ENCODE measurements at regions not wholly inside any gene's neighbourhood (a gene's known extent, or its start where the extent isn't known, plus 50 kb on each side); places are given as distances from the start of the nearest gene placed in this dataset.
"Not testable (repeated sequence)": the region's sequence is repeated elsewhere in the genome, so short reads cannot be mapped to it uniquely, and the experiment has no call there.

DNA sequence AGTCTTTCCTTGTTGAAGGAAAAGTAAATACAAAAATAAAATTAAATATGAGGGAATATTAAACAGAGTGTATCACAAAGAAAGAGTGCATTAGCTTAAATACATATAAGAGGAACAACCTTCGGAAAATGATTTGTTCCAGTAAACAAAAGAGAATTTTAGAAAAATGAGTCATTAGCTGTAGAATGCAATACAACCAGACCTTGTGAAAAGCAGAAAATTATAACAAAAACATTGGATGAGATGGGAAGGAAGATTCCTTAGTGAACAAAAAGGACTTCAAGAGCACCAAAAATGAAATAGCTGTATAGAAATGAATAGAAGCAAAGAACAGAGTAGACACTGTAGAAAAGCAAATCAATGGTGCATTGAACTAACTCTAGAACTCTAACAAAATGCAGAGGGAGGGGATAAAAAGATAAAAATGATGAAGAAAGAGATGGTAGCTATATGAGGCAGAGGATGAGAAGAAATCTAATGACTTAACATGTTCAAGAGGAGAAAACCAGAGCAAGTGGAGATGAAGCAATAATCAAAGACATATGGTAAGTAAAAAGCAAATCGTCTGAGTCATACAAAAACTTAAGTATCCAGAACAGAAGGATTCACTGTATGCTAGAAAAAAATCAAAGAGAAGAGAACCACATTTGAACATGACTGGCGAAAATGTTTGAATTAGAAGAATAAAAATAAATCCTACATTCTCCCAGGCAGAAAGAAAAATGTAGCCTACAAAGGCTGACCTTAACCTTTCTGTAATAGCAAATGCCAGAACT, 190.5 kb downstream of the TMEM26 start:
- DNase-seq, result no peak

DNA sequence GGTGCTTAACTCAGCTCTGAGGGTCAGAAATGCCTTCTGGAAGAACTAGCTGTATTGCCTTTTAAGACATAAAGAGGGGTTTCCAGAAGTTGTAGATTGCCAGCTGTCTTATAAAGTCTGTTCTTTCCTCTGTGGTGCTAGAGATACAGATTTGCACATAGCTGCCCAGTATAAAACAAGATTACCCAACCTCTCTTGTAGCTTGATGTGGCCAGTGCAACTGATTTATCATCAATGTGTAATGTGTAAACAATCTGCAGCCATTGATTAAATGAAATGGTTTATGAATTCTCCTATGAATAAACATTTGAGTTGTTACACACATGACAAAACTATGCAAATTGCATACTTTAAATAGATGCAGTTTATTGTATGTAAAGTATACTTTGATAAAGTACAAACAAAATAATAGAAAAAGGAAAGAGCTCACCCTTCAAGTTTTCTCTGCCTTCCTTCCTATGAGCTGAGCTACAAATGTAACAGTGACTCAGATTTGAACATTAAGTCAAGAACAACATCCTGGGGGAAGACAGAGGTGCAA, 195.2 kb downstream of the TMEM26 start:
- DNase-seq, result no peak

DNA sequence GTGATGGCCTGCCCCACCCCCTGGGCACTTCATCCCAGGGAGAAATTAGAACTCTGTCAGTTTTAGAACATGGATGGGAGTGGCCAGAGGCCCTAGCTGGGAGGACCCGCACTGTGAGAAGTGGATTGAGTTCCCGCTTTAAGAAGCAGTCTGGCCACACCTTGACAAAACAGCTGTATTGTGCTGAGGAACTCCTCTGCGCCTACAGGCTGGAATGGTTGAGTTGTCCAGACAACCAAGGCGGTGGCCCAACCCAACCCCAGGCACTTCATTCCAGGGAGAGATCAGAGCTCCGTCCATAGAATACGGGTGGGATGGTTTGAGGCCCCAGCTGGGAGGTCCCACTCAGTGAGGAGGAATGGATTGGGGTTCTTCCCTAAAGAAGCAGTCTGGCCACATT, 196.0 kb downstream of the TMEM26 start:
- no peak for DNase-seq

DNA sequence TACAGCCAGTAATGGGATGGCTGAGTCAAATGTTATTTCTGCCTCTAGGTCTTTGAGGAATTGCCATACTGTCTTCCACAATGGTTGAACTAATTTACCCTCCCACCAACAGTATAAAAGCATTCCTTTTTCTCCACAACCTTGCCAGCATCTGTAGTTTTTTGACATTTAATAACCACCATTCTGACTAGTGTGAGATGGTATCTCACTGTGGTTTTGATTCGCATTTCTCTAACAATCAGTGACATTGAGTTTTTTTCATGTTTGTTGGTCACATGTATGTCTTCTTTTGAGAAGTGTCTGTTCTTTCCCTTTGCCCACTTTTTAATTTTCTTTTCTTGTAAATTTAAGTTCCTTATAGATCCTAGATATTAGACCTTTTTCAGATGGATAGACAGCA, 200.9 kb downstream of the TMEM26 start:
- not testable (repeated sequence) for DNase-seq

DNA sequence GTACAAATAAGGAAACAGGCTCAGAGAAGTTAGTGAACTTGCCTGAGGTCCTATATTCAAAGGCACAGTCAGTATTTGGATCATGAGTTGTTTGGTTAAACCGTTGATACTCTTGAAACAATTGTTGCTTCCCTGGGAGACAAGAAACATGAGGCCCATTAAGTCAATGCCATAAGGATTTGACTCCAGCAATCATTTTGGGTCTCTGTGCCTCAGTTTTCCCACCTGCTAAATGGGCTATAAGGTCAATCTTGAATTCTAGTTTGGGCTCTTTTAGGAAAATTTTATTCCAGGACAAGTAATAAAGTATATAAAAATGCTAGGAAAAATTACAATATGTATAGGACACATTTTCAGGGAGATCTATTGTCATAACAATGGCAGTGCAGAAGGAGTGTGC, 202.1 kb downstream of the TMEM26 start:
- DNase-seq, result no peak

DNA sequence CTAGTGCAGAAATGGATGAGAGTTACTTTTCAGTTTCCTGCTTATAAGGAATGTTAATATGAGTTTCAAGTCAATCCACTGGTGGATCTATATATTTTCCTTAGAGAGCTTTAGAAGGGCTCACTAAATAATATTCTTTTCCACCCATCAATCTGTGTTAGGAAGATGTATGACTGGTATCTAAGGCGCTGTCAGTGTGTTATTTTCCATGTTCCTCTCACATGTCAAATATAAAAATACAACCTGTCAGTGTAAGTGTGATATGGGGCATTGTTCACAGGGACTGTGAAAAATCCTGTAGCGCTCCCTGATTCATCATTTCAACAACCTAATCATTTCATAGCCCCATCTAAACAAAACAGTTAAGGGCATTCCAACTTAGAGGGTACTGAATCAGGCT, 203.1 kb downstream of the TMEM26 start:
- no peak for DNase-seq

DNA sequence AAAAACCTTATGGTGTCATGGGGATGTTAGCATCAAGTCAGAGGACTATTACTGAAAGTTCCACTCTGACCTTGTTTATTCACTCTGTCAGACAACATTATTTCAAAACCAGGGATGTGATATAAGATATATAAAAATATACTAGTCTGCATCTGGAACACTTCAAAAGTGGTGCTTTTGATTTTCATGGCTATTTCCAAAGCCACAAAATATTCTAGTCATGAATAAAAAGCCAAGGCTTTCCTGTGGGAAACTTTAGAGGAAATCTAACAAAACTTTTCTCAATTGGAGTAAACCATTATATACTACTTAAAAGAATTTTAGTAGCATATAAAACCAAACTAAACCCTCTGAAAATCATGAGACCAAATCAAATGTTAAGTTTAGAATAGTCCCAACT, 205.2 kb downstream of the TMEM26 start:
- no peak for DNase-seq

DNA sequence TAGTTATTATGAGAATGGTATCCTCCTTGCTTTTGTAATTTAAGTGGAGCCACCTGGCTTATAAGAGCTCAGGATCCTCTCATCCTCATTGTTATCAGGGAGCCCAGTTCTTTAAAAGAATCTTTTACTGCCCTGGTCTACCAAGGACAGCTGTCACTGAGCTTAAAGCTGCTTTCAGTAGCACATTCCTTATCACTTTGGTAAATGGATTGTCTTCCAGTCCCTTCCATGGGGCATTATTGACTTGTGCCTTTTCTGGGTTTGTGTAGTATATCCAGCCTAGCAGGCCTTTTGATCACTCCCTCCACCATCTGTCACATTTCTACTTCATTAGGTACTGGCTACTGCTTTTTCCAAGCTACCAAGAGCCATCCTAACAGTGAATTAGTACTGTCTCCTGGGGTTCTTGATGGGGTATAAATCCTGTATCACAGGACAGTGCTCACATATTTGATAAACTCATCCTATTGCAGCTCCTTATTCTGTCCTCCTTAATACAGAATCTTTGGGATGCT, 208.9 kb downstream of the TMEM26 start:
- no peak for DNase-seq

DNA sequence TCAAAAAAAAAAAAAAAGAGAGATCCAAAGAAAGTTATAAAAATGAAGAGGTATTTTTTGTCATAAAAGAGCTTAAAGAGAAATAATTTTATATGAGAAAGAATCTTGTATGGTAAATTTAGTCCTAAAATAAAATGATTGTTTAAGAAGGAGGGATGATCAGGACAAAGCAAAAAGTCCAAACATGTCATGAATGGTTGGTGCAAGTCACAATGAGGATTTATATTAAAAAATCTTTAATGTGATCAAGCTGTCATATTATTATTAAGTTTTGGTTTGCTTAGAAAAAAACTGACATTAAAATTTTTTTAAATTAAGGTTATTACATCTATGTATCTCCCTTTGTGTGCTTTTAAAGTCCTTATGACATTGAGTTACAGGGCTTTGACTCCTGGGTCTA, 220.4 kb downstream of the TMEM26 start:
- DNase-seq, result no peak

DNA sequence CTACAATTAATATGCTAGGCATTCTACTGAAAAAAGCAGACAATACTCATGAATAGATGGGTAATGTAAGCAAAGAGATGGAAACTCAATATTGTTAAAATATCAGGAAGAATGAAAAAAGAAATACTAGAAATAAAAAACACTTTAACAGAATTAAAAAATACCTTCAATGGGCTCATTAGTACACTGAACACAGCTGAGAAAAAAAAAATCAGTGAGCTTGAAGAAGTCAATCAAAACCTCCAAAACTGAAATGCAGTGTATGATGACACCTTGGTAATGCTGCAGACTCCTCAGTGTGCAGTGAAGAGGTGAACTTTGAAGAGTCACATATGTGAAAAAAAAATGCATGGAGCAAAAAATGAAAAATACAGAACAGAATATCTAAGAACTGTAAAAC, 227.2 kb downstream of the TMEM26 start:
- DNase-seq, result no peak

DNA sequence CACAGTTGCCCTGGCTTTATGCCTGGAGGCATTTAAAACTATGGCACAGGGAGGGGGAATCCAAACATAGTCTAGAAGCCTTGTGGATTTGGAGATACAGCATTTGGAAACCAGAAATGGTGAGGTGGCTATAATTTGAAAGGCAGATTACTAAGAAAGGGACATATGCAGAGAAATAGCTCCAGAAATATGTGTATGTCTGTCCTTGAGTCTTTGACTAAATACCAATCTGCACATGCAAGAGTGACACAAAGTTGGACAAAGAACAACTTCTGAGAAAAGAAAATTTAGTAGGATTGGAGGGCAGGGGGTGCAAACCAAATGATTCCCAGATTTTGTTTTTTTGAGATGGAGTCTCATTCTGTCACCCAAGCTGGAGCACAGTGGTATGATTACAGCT, 229.6 kb downstream of the TMEM26 start:
- DNase-seq, result no peak

DNA sequence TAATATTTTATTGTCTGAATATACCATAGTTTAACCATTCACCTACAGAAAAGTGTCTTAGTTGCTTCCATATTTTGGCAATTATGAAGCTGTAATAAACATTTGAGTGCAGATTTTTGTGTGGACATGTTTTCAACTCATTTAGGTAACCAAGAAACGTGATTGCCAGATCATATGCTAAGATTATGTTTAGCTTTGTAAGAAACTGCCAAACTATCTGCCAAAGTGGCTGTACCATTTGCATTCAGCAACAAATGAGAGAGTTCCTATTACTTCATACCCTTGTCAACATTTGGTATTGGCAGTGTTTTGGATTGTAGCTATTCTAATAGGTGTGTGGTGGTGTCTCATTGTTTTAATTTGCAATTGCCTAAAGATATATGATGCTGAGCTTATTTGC, 233.5 kb downstream of the TMEM26 start:
- DNase-seq, result no peak

DNA sequence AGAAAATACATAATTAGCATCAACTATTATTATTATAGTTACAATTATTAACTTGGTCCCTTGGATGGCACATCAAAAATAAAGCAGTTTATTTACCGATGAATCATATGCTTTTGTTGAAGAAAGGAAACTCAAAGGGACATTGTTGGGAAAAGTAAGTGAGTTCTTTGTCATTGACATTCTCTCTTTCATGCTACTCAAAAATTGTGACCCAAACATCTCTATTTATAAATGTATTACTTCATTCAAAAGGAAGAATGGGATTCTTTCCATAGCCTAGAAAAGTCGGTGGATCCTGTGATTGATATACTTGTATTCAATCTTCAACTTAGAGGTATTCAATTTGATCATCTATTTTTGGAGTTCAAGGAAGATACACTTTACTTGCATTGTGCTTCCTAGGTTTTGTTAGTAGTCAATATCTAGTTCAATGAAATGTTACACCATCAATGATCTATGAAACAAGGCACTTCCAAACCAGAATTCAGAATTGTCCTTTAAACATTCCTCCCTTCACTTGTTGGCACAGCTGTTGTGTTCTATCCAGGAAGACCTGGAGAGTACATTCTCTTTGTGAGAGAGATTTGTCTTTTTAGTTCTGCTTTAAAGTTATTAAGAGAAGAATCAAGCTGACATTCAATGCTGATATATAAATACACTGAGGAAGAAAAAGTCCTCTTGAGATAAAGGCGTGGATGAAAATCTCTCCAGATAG, 235.2 kb downstream of the TMEM26 start:
- DNase-seq, result no peak

DNA sequence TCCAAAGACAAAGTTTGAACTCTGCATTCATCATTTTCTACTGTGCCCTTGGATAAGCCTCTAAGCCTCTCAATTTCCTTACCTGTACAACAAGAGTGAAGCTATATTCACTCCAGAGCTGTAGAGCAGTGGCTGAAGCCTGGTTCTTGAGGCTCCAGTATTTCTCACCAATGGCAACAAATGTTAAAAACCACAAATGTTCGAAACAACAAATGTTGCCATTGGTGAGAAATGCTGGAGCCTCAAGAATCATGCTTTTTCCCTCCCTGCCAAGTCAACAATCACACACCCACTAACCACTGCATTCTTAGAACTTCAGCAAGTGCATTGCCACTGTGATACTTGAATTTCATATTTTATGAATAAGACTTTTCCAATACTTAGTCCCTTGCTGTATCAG, 237.9 kb downstream of the TMEM26 start:
- no peak for DNase-seq

DNA sequence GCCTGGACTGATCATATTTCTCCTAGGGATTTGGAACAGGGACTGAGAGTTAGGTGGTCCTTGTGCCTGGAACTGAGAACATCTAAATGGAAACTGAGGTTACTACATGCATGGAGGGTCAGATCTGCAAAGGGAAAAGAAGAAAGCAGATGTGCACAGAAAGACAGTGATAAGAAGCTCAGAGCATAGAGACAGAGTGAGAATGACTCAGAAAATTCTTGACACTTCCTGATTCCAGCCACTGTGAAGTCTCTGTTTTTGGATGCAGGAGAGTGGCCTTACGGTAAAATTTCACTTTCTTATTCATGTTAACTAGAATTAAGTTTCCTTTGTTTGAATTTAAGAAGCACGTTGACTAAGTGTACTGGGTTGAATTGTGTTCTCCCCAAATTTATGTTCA, 241.7 kb downstream of the TMEM26 start:
- DNase-seq, result no peak

DNA sequence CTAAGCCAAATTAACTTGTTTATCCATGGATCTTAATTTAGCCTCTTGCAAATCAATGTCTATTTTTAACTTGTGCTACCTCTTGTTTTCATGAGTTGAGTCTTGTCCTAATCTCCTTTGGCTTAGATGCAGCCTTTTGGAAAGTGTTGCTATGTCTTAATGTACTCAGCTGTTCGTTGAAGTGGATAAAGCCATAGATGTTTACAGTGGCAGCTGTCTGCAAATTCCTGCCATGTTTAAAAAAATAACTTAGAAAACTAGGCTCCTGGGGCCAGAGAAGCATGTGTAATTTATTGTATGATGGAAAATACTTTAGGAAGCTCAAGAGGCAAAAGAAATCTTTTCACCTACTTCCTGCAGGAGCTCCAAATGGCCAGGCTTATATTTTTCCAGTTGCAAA, 253.1 kb upstream of the RHOBTB1 start:
- DNase-seq, result no peak

DNA sequence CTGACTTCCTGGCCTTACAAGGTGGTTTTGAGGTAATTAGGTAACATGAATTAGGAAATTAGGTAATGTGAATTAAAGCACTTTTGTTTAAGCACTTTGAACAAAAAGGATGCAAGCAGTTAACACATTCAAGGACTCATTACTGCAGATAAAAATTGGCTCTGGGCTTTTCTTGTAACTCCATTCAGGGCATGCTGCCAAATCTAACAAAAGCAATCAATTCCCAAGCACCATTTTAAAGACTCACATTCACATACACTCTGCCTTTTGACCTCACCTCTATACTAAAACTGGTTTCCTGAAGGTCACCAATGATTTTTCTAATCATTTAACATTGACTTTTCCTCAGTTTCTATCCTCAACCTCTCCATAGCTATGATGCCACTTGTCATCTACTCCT, 251.2 kb upstream of the RHOBTB1 start:
- no peak for DNase-seq

DNA sequence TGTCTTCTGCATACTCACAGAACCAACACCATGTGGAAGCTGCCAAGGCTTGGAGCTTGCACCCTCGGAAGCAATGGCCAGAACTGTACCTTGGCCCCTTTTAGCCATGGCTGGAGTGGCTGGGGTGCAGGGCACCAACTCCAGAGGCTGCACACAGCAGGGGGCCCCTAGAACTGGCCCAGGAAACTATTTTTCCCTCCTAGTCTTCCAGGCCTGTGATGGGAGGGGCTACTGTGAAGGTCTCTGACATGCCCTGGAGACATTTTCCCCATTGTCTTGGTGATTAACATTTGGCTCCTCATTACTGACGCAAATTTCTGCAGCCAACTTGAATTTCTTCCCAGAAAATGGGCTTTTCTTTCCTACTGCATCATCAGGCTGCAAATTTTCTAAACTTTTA, 248.6 kb upstream of the RHOBTB1 start:
- not testable (repeated sequence) for DNase-seq

DNA sequence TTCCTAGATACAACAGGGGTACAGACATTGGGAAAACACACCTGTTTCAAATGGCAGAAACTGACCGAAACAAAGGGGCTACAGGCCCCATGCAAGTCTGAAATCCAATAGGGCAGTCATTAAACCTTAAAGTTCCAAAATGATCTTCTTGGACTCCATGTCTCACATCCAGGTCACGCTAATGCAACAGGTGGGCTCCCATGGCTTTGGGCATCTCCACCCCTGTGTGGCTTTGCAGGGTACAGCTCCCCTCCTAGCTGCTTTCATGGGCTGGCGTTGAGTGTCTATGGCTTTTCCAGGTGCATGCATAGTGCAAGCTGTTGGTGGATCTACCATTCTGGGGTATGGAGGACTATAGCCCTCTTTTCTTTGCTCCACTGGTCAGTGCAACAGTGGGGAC, 248.1 kb upstream of the RHOBTB1 start:
- no peak for DNase-seq

DNA sequence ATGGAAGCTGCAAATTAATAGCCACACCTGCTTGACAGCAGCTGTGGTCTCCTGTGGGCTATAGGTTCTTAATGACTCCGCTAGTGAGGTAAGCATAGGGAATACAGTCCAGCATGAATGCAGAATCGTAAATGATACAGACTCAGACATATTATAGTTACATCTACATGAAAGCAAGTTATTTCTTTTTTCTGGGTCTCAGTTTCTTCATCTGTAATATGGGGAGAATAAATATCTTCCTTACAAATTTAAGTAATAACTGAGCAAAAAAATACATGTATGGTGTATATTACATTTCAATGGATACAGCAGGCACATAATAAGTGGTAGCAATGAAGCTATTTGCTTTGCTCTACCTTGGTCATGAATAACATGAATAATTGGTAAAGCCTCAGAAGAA, 245.9 kb upstream of the RHOBTB1 start:
- DNase-seq, result no peak

DNA sequence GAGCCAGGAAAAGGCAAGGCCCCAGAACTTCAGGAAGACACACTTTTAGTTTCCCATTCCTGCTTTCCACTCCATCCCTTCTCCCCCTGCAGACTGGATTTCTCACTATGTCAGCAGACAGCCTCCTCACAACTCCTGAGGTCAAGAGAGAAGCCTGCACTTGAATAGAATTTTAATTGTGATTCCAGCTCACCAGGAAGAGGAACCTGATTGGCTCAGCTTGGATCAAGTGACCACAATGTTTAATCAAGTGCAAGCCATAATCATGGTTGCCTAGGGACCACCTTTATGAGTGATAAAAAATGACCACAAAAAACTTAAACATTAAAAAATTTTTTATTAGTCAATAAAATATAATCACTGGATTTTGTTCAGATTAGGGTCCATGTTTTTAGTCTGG, 244.7 kb upstream of the RHOBTB1 start:
- DNase-seq, result no peak

DNA sequence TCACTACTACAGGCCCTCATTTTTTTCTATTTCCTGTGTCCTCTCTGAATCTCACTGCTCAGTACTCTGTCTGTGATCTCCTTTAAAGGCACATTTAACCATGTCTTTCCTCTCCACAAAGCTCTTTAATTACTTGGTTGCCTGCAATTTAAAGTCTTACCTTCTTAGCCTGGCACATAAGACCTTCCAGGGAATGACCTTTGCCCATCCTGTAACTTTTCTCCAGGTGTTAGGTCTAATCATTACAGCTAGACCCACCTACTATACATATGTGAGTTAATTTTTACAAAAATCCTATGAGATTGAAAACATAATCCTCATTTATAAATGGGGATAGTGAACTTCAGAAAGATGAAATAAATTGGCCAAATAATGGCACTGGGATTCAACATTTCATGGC, 244.1 kb upstream of the RHOBTB1 start:
- no peak for DNase-seq

DNA sequence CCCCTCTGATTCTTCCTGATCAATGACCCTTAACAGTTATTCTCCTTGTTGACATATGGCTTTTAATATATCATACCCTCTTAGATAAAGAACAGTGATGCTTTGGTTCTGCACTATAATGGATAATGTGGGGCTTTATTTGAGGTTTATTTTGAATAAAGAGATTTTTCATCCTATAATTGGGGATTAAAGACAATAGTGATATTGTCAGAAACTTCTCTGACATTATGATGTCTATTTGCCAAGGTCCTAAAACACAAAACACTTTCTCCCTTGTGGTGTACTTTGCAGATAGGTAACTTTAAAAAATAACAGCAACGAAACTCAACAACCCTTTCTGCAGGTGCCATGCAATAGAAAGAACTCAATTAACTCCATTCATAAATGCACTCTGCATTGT, 243.6 kb upstream of the RHOBTB1 start:
- no peak for DNase-seq

DNA sequence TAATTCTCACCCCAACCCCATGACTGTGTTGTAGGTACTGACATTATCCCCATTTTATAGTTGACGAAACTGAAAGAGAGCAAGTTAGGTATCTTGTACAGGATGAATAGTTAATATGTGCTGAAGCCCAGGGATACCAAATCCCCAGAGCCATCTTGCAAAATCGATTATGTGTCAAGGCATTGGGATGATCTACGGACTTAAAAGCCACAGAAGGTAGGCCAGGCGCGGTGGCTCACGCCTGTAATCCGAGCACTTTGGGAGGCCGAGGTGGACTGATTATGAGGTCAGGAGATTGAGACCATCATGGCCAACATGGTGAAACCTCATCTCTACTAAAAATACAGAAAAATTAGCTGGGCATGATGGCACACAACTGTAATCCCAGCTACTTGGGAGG, 242.4 kb upstream of the RHOBTB1 start:
- DNase-seq, result no peak
